IMR-90 (cell line): ENCODE measurements at regions not wholly inside any gene's neighbourhood (a gene's known extent, or its start where the extent isn't known, plus 50 kb on each side); places are given as distances from the start of the nearest gene placed in this dataset.

Source experiments
- ATAC-seq: fragments of 200-7000 bp; cut with Tn5 transposase; 2 replicates; pipeline ENCODE4 v1.9.1; 2020; ENCODE audit warnings: low read depth, mild to moderate bottlenecking, moderate library complexity
- BruUV-seq: library from RNA; stranded (reverse); fragments of 400-500 nt; replicated peaks from 2 replicates; lab custom pipeline; 2021; lab: Mats Ljungman, UMichigan
- CTCF ChIA-PET: fragments of 300-600 bp; formaldehyde crosslinking; extraction: SDS; loops from one replicate; lab custom pipeline; 2021; ENCODE audit warnings: antibody characterized with exemption; lab: Yijun Ruan, JAX
- POLR2A ChIA-PET: fragments of 300-600 bp; sonication (Branson Sonifier 250); formaldehyde crosslinking; loops from one replicate; lab custom pipeline; 2022; ENCODE audit warnings: antibody characterized with exemption; ENCODE audit not compliant: unreplicated experiment; lab: Charles Lee
- DNase-seq: peaks from one replicate; pipeline ENCODE4 v3.0.0; 2013
- H2AFZ ChIP-seq: replicated peaks from 2 replicates; pipeline ENCODE3; 2013; ENCODE audit warnings: low read length, mild to moderate bottlenecking; ENCODE audit not compliant: poor library complexity
- H2AK5ac ChIP-seq: 2 replicates; pipeline ENCODE4 v1.6.1; 2013; ENCODE audit warnings: low read depth, low read length, inconsistent platforms
- H2AK9ac ChIP-seq: replicated peaks from 2 replicates; pipeline ENCODE3; 2013; ENCODE audit warnings: mild to moderate bottlenecking, low read depth, low read length, moderate library complexity; ENCODE audit not compliant: poor library complexity
- H2BK120ac ChIP-seq: 2 replicates; pipeline ENCODE4 v1.6.1; 2013; ENCODE audit warnings: low read depth, low read length, inconsistent platforms
- H2BK15ac ChIP-seq: 3 replicates; pipeline ENCODE4 v1.6.1; 2013; ENCODE audit warnings: low read depth, low read length, inconsistent platforms
- H2BK20ac ChIP-seq: 2 replicates; pipeline ENCODE4 v1.6.1; 2013; ENCODE audit warnings: low read depth, mild to moderate bottlenecking, inconsistent platforms, low read length, moderate library complexity
- H2BK5ac ChIP-seq: 2 replicates; pipeline ENCODE4 v1.6.1; 2013; ENCODE audit warnings: mild to moderate bottlenecking, low read depth, low read length, inconsistent platforms; ENCODE audit not compliant: poor library complexity, severe bottlenecking
- H3K14ac ChIP-seq: replicated peaks from 2 replicates; pipeline ENCODE4 v1.6.1; 2013; ENCODE audit warnings: low read depth, low read length, inconsistent platforms
- H3K18ac ChIP-seq: 2 replicates; pipeline ENCODE4 v1.6.1; 2013; ENCODE audit warnings: low read depth, low read length, control low read depth
- H3K23ac ChIP-seq: 2 replicates; pipeline ENCODE4 v1.6.1; 2013; ENCODE audit warnings: low read depth, low read length, inconsistent platforms
- H3K27ac ChIP-seq: 2 replicates; pipeline ENCODE4 v1.5.1; 2013; ENCODE audit warnings: mild to moderate bottlenecking, control low read depth, low read length; ENCODE audit not compliant: insufficient read depth
- H3K27me3 ChIP-seq: 2 replicates; pipeline ENCODE4 v1.6.1; 2013; ENCODE audit warnings: low read length; ENCODE audit not compliant: control insufficient read depth, insufficient read depth
- H3K36me3 ChIP-seq: 2 replicates; pipeline ENCODE4 v1.6.1; 2013; ENCODE audit warnings: low read length, mixed read lengths; ENCODE audit not compliant: control insufficient read depth, insufficient read depth
- H3K4ac ChIP-seq: 2 replicates; pipeline ENCODE4 v1.6.1; 2013; ENCODE audit warnings: low read depth, low read length, inconsistent platforms
- H3K4me1 ChIP-seq: 2 replicates; pipeline ENCODE4 v1.6.1; 2013; ENCODE audit warnings: low read length, mixed read lengths; ENCODE audit not compliant: control insufficient read depth, insufficient read depth
- H3K4me2 ChIP-seq: 2 replicates; pipeline ENCODE4 v1.6.1; 2013; ENCODE audit warnings: low read depth, mild to moderate bottlenecking, control low read depth, low read length, moderate library complexity
- H3K4me3 ChIP-seq: 2 replicates; pipeline ENCODE4 v1.5.1; 2013; ENCODE audit warnings: low read depth, mild to moderate bottlenecking, control low read depth, low read length, moderate library complexity; ENCODE audit not compliant: insufficient read depth
- H3K56ac ChIP-seq: 2 replicates; pipeline ENCODE4 v1.6.1; 2013; ENCODE audit warnings: low read length, inconsistent platforms; ENCODE audit not compliant: insufficient read depth; ENCODE audit errors: extremely low read depth
- H3K79me1 ChIP-seq, 2 experiments: 2 replicates each; pipeline ENCODE4 v1.6.1; 2013; ENCODE audit warnings: low read length in 2 of 2, inconsistent platforms in 1 of 2, low read depth in 1 of 2
- H3K9ac ChIP-seq: 2 replicates; pipeline ENCODE4 v1.6.1; 2013; ENCODE audit warnings: low read depth, low read length, control low read depth
- H3K9me1 ChIP-seq: 2 replicates; pipeline ENCODE4 v1.6.1; 2013; ENCODE audit warnings: low read length, inconsistent platforms; ENCODE audit not compliant: insufficient read depth
- H3K9me3 ChIP-seq: 2 replicates; pipeline ENCODE4 v1.6.1; 2013; ENCODE audit warnings: low read length; ENCODE audit not compliant: control insufficient read depth, insufficient read depth
- H4K20me1 ChIP-seq: 2 replicates; pipeline ENCODE4 v1.6.1; 2013; ENCODE audit warnings: low read length, inconsistent platforms; ENCODE audit not compliant: insufficient read depth
- H4K5ac ChIP-seq: 2 replicates; pipeline ENCODE4 v1.6.1; 2013; ENCODE audit warnings: mild to moderate bottlenecking, low read depth, low read length, control low read depth
- H4K8ac ChIP-seq, 2 experiments: 2 replicates each; pipeline ENCODE4 v1.6.1; 2013; ENCODE audit warnings: low read depth in 2 of 2, low read length in 2 of 2, control low read depth in 1 of 2, inconsistent platforms in 1 of 2
- H4K91ac ChIP-seq: 2 replicates; pipeline ENCODE4 v1.6.1; 2013; ENCODE audit warnings: low read depth, low read length, inconsistent platforms; ENCODE audit not compliant: insufficient read depth
- BHLHE40 ChIP-seq: fragments of 150-350 bp; IDR thresholded peaks from 2 replicates; pipeline ENCODE4 v1.6.1; 2016; ENCODE audit warnings: mild to moderate bottlenecking, low read depth, low read length
- CHD1 ChIP-seq: IDR thresholded peaks from 2 replicates; pipeline ENCODE4 v1.6.1; 2012; ENCODE audit warnings: low read depth, low read length, improper control_type of control experiment
- MAFK ChIP-seq: IDR thresholded peaks from 2 replicates; pipeline ENCODE4 v1.6.1; 2012; ENCODE audit warnings: low read depth, low read length, improper control_type of control experiment
- USF2 ChIP-seq: fragments of 150-350 bp; IDR thresholded peaks from 2 replicates; pipeline ENCODE4 v1.6.1; 2017; ENCODE audit warnings: mild to moderate bottlenecking, antibody characterized with exemption, low read length, low read depth
- WGBS, 2 experiments: methylation state at CpG; one replicate each; pipeline versions ENCODE4 v1.1.5 to v1.1.7; 2013; ENCODE audit warnings: missing lambda C conversion rate in 2 of 2; ENCODE audit not compliant: insufficient read length in 1 of 2; ENCODE audit errors: extremely low coverage in 2 of 2; 5-methylcytosine and 5-hydroxymethylcytosine counted together
- dilution Hi-C: fragments of 300-500 bp; cut with HindIII; formaldehyde crosslinking; loops from one replicate; pipeline ENCODE4 v1.14.3; 2018; ENCODE audit warnings: low sequenced_read_pairs; ENCODE audit not compliant: unreplicated experiment
- in situ Hi-C: fragments of 300-500 bp; cut with MboI; formaldehyde crosslinking; loops from 3 replicates; pipeline ENCODE4 v1.14.3; 2019; ENCODE audit warnings: low sequenced_read_pairs, inconsistent platforms, mixed read lengths
- intact Hi-C: fragments of 100-400 bp; cut with micrococcal nuclease; formaldehyde crosslinking; loops from 2 replicates; pipeline ENCODE4 v1.10.0; 2022

- Histone ChIP-seq H3K4me3 (no peak overlapping the region), H2AFZ (no peak overlapping the region), H3K4ac (no peak overlapping the region), H2AK9ac (no peak overlapping the region), H3K9ac (no peak overlapping the region), H3K18ac (no peak overlapping the region), H3K27ac (no peak overlapping the region), H3K9me3 (no peaks in the 10 kb centered on the region), H2AK5ac (no peak overlapping the region), H3K4me2 (no peak overlapping the region), H3K79me1 (no peaks in the 10 kb centered on the region), H4K8ac (no peak overlapping the region), H4K91ac (no peak overlapping the region), H3K56ac (no peak overlapping the region), H3K27me3 (no peaks in the 10 kb centered on the region), H4K5ac (no peak overlapping the region), H3K4me1 (no peaks in the 10 kb centered on the region), H4K20me1 (no peaks in the 10 kb centered on the region), H3K9me1 (no peaks in the 10 kb centered on the region), H2BK5ac (no peak overlapping the region), H2BK15ac (no peak overlapping the region), H3K14ac (no peak overlapping the region), H3K23ac (no peak overlapping the region), H3K36me3 (no peaks in the 10 kb centered on the region), H2BK20ac (no peak overlapping the region), H2BK120ac (no peak overlapping the region)
- dilution Hi-C loops: no loop called here
- TF ChIP-seq BHLHE40 (no peak), USF2 (no peak), MAFK (peak; percentile 57; the same call in 1 of the 2 replicates), CHD1 (no peak)
- ATAC-seq (no peak), DNase-seq (no peak)
- BruUV-seq: no TSS peak
- 0% methylated on average over 2 of the region's 3 CpGs; no CpG with 5 or more reads in 1 of the 2 experiments for WGBS, 2 experiments
- in situ Hi-C loops: no loop called here
- ChIA-PET POLR2A (no interaction called here), CTCF (no interaction called here)
- intact Hi-C loops: no loop called here
Observed at GRCh38 chr2:29977284-29977683, 55.9 kb upstream of the ALK start.
